ENCODE measurements at regions not wholly inside any gene's neighbourhood (a gene's known extent, or its start where the extent isn't known, plus 50 kb on each side); places are given as distances from the start of the nearest gene placed in this dataset.

DNA sequence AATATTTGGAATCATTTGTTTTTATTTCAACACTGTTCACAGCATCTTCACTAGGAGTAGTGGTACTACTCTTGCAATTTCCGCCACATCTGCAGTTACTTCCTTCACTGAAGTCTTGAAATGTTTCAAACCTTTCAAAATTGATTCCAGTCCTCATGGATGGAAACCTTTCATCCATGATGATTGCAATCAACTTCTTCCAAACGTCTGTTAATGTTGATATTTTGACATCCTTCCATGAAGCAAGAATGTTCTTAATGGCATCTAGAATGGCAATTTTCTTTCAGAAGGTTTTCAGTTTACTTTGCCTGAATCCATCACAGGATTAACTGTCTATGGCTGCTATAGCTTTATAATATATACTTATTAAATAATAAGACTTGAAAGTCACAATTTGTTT is 736.8 kb upstream of the CA10 start:
- TF ChIP-seq EP300 (IDR thresholded peaks at IDR 0.05; ENCODE audit: borderline replicate concordance) (no peak), CEBPB (IDR thresholded peaks at IDR 0.05) (no peak), CREB1 (IDR thresholded peaks at IDR 0.05; ENCODE audit: low read depth) (no peak), NFIC (IDR thresholded peaks at IDR 0.05) (no peak)
- TF ChIP-seq, protein P1, sequence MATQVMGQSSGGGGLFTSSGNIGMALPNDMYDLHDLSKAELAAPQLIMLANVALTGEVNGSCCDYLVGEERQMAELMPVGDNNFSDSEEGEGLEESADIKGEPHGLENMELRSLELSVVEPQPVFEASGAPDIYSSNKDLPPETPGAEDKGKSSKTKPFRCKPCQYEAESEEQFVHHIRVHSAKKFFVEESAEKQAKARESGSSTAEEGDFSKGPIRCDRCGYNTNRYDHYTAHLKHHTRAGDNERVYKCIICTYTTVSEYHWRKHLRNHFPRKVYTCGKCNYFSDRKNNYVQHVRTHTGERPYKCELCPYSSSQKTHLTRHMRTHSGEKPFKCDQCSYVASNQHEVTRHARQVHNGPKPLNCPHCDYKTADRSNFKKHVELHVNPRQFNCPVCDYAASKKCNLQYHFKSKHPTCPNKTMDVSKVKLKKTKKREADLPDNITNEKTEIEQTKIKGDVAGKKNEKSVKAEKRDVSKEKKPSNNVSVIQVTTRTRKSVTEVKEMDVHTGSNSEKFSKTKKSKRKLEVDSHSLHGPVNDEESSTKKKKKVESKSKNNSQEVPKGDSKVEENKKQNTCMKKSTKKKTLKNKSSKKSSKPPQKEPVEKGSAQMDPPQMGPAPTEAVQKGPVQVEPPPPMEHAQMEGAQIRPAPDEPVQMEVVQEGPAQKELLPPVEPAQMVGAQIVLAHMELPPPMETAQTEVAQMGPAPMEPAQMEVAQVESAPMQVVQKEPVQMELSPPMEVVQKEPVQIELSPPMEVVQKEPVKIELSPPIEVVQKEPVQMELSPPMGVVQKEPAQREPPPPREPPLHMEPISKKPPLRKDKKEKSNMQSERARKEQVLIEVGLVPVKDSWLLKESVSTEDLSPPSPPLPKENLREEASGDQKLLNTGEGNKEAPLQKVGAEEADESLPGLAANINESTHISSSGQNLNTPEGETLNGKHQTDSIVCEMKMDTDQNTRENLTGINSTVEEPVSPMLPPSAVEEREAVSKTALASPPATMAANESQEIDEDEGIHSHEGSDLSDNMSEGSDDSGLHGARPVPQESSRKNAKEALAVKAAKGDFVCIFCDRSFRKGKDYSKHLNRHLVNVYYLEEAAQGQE (IDR thresholded peaks at IDR 0.05; ENCODE audit: low read depth) = no peak
- TF ChIP-seq, protein P2, sequence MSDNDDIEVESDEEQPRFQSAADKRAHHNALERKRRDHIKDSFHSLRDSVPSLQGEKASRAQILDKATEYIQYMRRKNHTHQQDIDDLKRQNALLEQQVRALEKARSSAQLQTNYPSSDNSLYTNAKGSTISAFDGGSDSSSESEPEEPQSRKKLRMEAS (IDR thresholded peaks at IDR 0.05) = no peak

Measured in Ishikawa (cell line).